ENCODE measurements at regions not wholly inside any gene's neighbourhood (a gene's known extent, or its start where the extent isn't known, plus 50 kb on each side); places are given as distances from the start of the nearest gene placed in this dataset.

GRCh38 chr15:36468746-36469145, 110.7 kb upstream of the CDIN1 start:
- H3K4me1 Mint-ChIP-seq: no peaks in the 10 kb centered on the region
- ATAC-seq (ENCODE audit: low read depth): no peak
- no peaks in the 10 kb centered on the region for H3K27me3 Mint-ChIP-seq
- no peak overlapping the region for H3K4me3 Mint-ChIP-seq
- H3K9me3 Mint-ChIP-seq: no peaks in the 10 kb centered on the region
- no peak for DNase-seq (ENCODE audit: low spot score in 2 of 2)
- H3K36me3 Mint-ChIP-seq: no peaks in the 10 kb centered on the region
- H3K27ac Mint-ChIP-seq: no peak overlapping the region

- Mint-ChIP-seq H3K36me3 (no peaks in the 10 kb centered on the region), H3K9me3 (no peaks in the 10 kb centered on the region), H3K4me1 (no peaks in the 10 kb centered on the region), H3K4me3 (no peak overlapping the region), H3K27ac (no peak overlapping the region), H3K27me3 (no peaks in the 10 kb centered on the region)
- ATAC-seq (ENCODE audit: low read depth) (no peak), DNase-seq (ENCODE audit: low spot score in 2 of 2) (no peak)
Measured at GRCh38 chr15:36469311-36469966, 110.0 kb upstream of the CDIN1 start.

- no peaks in the 10 kb centered on the region for H3K27me3 Mint-ChIP-seq
- no peaks in the 10 kb centered on the region for H3K36me3 Mint-ChIP-seq
- DNase-seq (ENCODE audit: low spot score in 2 of 2): no peak
- H3K4me3 Mint-ChIP-seq: no peak overlapping the region
- no peak for ATAC-seq (ENCODE audit: low read depth)
- no peak overlapping the region for H3K27ac Mint-ChIP-seq
- H3K4me1 Mint-ChIP-seq: no peaks in the 10 kb centered on the region
- H3K9me3 Mint-ChIP-seq: no peaks in the 10 kb centered on the region
Measured at GRCh38 chr15:36472672-36473071, 106.8 kb upstream of the CDIN1 start.

- Mint-ChIP-seq H3K9me3 (no peaks in the 10 kb centered on the region), H3K36me3 (no peaks in the 10 kb centered on the region), H3K27me3 (no peaks in the 10 kb centered on the region), H3K27ac (no peak overlapping the region), H3K4me3 (no peak overlapping the region), H3K4me1 (no peaks in the 10 kb centered on the region)
- DNase-seq (ENCODE audit: low spot score in 2 of 2): no peak
- ATAC-seq (ENCODE audit: low read depth): no peak
Measured at GRCh38 chr15:36478561-36478960, 100.9 kb upstream of the CDIN1 start.

GRCh38 chr15:36479200-36479896, 100.1 kb upstream of the CDIN1 start:
- H3K4me3 Mint-ChIP-seq: no peak overlapping the region
- ATAC-seq (ENCODE audit: low read depth): no peak
- DNase-seq (ENCODE audit: low spot score in 2 of 2): no peak
- H3K4me1 Mint-ChIP-seq: no peaks in the 10 kb centered on the region
- no peaks in the 10 kb centered on the region for H3K27me3 Mint-ChIP-seq
- H3K27ac Mint-ChIP-seq: no peak overlapping the region
- no peaks in the 10 kb centered on the region for H3K9me3 Mint-ChIP-seq
- H3K36me3 Mint-ChIP-seq: no peaks in the 10 kb centered on the region

- Mint-ChIP-seq H3K27ac (no peak overlapping the region), H3K36me3 (no peaks in the 10 kb centered on the region), H3K4me1 (no peaks in the 10 kb centered on the region), H3K9me3 (no peaks in the 10 kb centered on the region), H3K4me3 (no peak overlapping the region), H3K27me3 (no peaks in the 10 kb centered on the region)
- no peak for DNase-seq (ENCODE audit: low spot score in 2 of 2)
- no peak for ATAC-seq (ENCODE audit: low read depth)
Measured at GRCh38 chr15:36481156-36481555, 98.3 kb upstream of the CDIN1 start.

- Mint-ChIP-seq H3K27ac (no peak overlapping the region), H3K4me3 (no peak overlapping the region), H3K4me1 (no peaks in the 10 kb centered on the region), H3K9me3 (no peaks in the 10 kb centered on the region), H3K27me3 (peaks cover 2% of the 10 kb centered on the region), H3K36me3 (no peaks in the 10 kb centered on the region)
- ATAC-seq (ENCODE audit: low read depth): no peak
- no peak for DNase-seq (ENCODE audit: low spot score in 2 of 2)
Measured at GRCh38 chr15:36483409-36483808, 96.0 kb upstream of the CDIN1 start.

- DNase-seq (ENCODE audit: low spot score in 2 of 2) (no peak), ATAC-seq (ENCODE audit: low read depth) (no peak)
- H3K4me3 Mint-ChIP-seq: no peak overlapping the region
- H3K4me1 Mint-ChIP-seq: no peaks in the 10 kb centered on the region
- H3K9me3 Mint-ChIP-seq: no peaks in the 10 kb centered on the region
- peaks cover 2% of the 10 kb centered on the region for H3K27me3 Mint-ChIP-seq
- H3K36me3 Mint-ChIP-seq: no peaks in the 10 kb centered on the region
- no peak overlapping the region for H3K27ac Mint-ChIP-seq
Measured at GRCh38 chr15:36484038-36484778, 95.2 kb upstream of the CDIN1 start.

GRCh38 chr15:36491912-36492311, 87.5 kb upstream of the CDIN1 start:
- no peak overlapping the region for H3K4me3 Mint-ChIP-seq
- no peak overlapping the region for H3K27ac Mint-ChIP-seq
- ATAC-seq (ENCODE audit: low read depth): no peak

GRCh38 chr15:36495456-36495991, 83.9 kb upstream of the CDIN1 start:
- Mint-ChIP-seq H3K4me3 (no peak overlapping the region), H3K9me3 (no peaks in the 10 kb centered on the region), H3K27me3 (peaks cover 2% of the 10 kb centered on the region), H3K4me1 (no peaks in the 10 kb centered on the region), H3K27ac (no peak overlapping the region), H3K36me3 (no peaks in the 10 kb centered on the region)
- no peak for DNase-seq (ENCODE audit: low spot score in 2 of 2)
- ATAC-seq (ENCODE audit: low read depth): no peak

More at GRCh38 chr15:36491912-36492311, 87.5 kb upstream of the CDIN1 start:
- H3K4me1 Mint-ChIP-seq: no peaks in the 10 kb centered on the region
- no peak for DNase-seq (ENCODE audit: low spot score in 2 of 2)
- no peaks in the 10 kb centered on the region for H3K36me3 Mint-ChIP-seq
- H3K9me3 Mint-ChIP-seq: no peaks in the 10 kb centered on the region
- H3K27me3 Mint-ChIP-seq: peaks cover 3% of the 10 kb centered on the region

- Mint-ChIP-seq H3K4me1 (peaks cover 3% of the 10 kb centered on the region), H3K4me3 (no peak overlapping the region), H3K36me3 (no peaks in the 10 kb centered on the region), H3K9me3 (no peaks in the 10 kb centered on the region), H3K27ac (no peak overlapping the region), H3K27me3 (peaks cover 4% of the 10 kb centered on the region)
- ATAC-seq (ENCODE audit: low read depth) (no peak), DNase-seq (ENCODE audit: low spot score in 2 of 2) (no peak)
Measured at GRCh38 chr15:36497901-36498300, 81.5 kb upstream of the CDIN1 start.

GRCh38 chr15:36498401-36498800, 81.0 kb upstream of the CDIN1 start:
- ATAC-seq (ENCODE audit: low read depth): no peak
- H3K9me3 Mint-ChIP-seq: no peaks in the 10 kb centered on the region
- DNase-seq (ENCODE audit: low spot score in 2 of 2): no peak
- no peak overlapping the region for H3K27ac Mint-ChIP-seq
- H3K36me3 Mint-ChIP-seq: no peaks in the 10 kb centered on the region
- H3K4me3 Mint-ChIP-seq: no peak overlapping the region
- peaks cover 6% of the 10 kb centered on the region for H3K27me3 Mint-ChIP-seq
- H3K4me1 Mint-ChIP-seq: peaks cover 3% of the 10 kb centered on the region

- DNase-seq (ENCODE audit: low spot score in 2 of 2): no peak
- Mint-ChIP-seq H3K27me3 (peaks cover 6% of the 10 kb centered on the region), H3K4me3 (no peak overlapping the region), H3K27ac (no peak overlapping the region), H3K36me3 (no peaks in the 10 kb centered on the region), H3K4me1 (peaks cover 3% of the 10 kb centered on the region), H3K9me3 (no peaks in the 10 kb centered on the region)
- no peak for ATAC-seq (ENCODE audit: low read depth)
Measured at GRCh38 chr15:36498916-36499315, 80.5 kb upstream of the CDIN1 start.
